Astrocyte (in vitro differentiated cells and primary cell): ENCODE measurements at regions not wholly inside any gene's neighbourhood (a gene's known extent, or its start where the extent isn't known, plus 50 kb on each side); places are given as distances from the start of the nearest gene placed in this dataset.

Experiments
- DNase-seq: peaks from one replicate; pipeline ENCODE4 v3.0.0-alpha.2; 2010; ENCODE audit warnings: low read depth
- FAIRE-seq: peaks from 2 replicates; lab custom pipeline; 2011; peaks lifted over from hg19 to GRCh38; lab: Jason Lieb, UNC
- H2AFZ ChIP-seq: 2 replicates; pipeline ENCODE4 v1.6.0; 2012; ENCODE audit warnings: low read depth, low read length, inconsistent platforms
- H3K27ac ChIP-seq: 2 replicates; pipeline ENCODE4 v1.5.1; 2011; ENCODE audit warnings: low read depth, low read length, inconsistent platforms
- H3K27me3 ChIP-seq: 2 replicates; pipeline ENCODE4 v1.6.0; 2011; ENCODE audit warnings: low read length, inconsistent platforms; ENCODE audit not compliant: insufficient read depth
- H3K36me3 ChIP-seq: 2 replicates; pipeline ENCODE4 v1.5.1; 2011; ENCODE audit warnings: low read length, inconsistent platforms; ENCODE audit not compliant: insufficient read depth
- H3K4me1 ChIP-seq: 2 replicates; pipeline ENCODE4 v1.5.1; 2011; ENCODE audit warnings: low read length, inconsistent platforms; ENCODE audit not compliant: insufficient read depth
- H3K4me2 ChIP-seq: 2 replicates; pipeline ENCODE4 v1.6.0; 2012; ENCODE audit warnings: low read length, inconsistent platforms
- H3K4me3 ChIP-seq: 2 replicates; pipeline ENCODE4 v1.5.1; 2011; ENCODE audit warnings: low read depth, mild to moderate bottlenecking, low read length, inconsistent platforms; ENCODE audit not compliant: insufficient read depth
- H3K79me2 ChIP-seq: 2 replicates; pipeline ENCODE4 v1.6.0; 2012; ENCODE audit warnings: mild to moderate bottlenecking, low read length, inconsistent platforms; ENCODE audit not compliant: insufficient read depth
- H3K9ac ChIP-seq: 2 replicates; pipeline ENCODE4 v1.6.0; 2012; ENCODE audit warnings: mild to moderate bottlenecking, low read length, inconsistent platforms
- H3K9me3 ChIP-seq: 2 replicates; pipeline ENCODE4 v1.5.1; 2012; ENCODE audit warnings: low read depth, mild to moderate bottlenecking, low read length, inconsistent platforms; ENCODE audit not compliant: insufficient read depth
- H4K20me1 ChIP-seq: 2 replicates; pipeline ENCODE4 v1.6.0; 2012; ENCODE audit warnings: low read length, inconsistent platforms; ENCODE audit not compliant: insufficient read depth
- H3K27ac Mint-ChIP-seq: one replicate; pipeline ENCODE4 v1.8.0; 2021; ENCODE audit warnings: mild to moderate bottlenecking, mixed read lengths; ENCODE audit not compliant: unreplicated experiment
- H3K27me3 Mint-ChIP-seq: one replicate; pipeline ENCODE4 v1.8.0; 2021; ENCODE audit warnings: low read depth, mixed read lengths; ENCODE audit not compliant: unreplicated experiment
- H3K36me3 Mint-ChIP-seq: one replicate; pipeline ENCODE4 v1.8.0; 2021; ENCODE audit warnings: low read depth, mixed read lengths; ENCODE audit not compliant: unreplicated experiment
- H3K4me1 Mint-ChIP-seq: one replicate; pipeline ENCODE4 v1.8.0; 2021; ENCODE audit warnings: low read depth, mixed read lengths; ENCODE audit not compliant: unreplicated experiment
- H3K4me3 Mint-ChIP-seq: one replicate; pipeline ENCODE4 v1.8.0; 2021; ENCODE audit warnings: mild to moderate bottlenecking, moderate library complexity, mixed read lengths; ENCODE audit not compliant: unreplicated experiment
- H3K9me3 Mint-ChIP-seq: one replicate; pipeline ENCODE4 v1.8.0; 2021; ENCODE audit warnings: mild to moderate bottlenecking, mixed read lengths; ENCODE audit not compliant: unreplicated experiment
- EZH2 ChIP-seq: IDR thresholded peaks from 2 replicates; pipeline ENCODE4 v1.6.1; 2012; ENCODE audit warnings: mild to moderate bottlenecking, low read length, inconsistent platforms; ENCODE audit not compliant: insufficient read depth
- TF ChIP-seq, protein P1 (sequence below): IDR thresholded peaks from 2 replicates; pipeline ENCODE4 v1.5.1; 2011; ENCODE audit warnings: low read depth, mild to moderate bottlenecking, inconsistent platforms, low read length, moderate library complexity; ENCODE audit not compliant: insufficient read depth

DNA sequence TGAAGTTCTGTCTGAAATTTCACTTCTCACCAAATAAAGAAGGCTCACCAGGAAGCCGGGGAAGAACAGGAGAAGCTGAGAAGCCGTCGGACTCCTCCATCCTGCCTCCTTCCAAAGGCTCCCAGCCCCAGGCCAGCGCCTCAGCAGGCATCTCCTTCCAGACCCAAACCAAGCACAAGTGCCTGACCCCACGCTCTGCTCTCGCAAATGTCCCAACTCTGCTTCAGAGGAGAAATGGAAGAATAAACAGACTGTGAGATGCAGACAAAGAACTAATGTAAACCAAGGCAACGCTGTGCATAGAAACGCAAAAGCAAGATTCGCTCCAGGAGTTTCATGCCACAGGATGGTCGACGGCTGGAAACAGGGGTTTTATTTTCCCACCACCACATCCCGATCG is 100.3 kb upstream of the EXOC2 start:
- Histone ChIP-seq H3K36me3 (no peaks in the 10 kb centered on the region), H3K79me2 (no peaks in the 10 kb centered on the region), H4K20me1 (no peaks in the 10 kb centered on the region), H3K27me3 (peaks cover 27% of the 10 kb centered on the region), H3K9me3 (no peaks in the 10 kb centered on the region), H3K4me1 (no peaks in the 10 kb centered on the region), H3K27ac (no peak overlapping the region), H3K4me3 (no peak overlapping the region), H3K4me2 (no peak overlapping the region), H3K9ac (no peak overlapping the region), H2AFZ (no peak overlapping the region)
- DNase-seq (no peak), FAIRE-seq (no peak)
- H3K27ac Mint-ChIP-seq, result no peak overlapping the region
- H3K9me3 Mint-ChIP-seq, result peaks cover 4% of the 10 kb centered on the region
- peaks cover 43% of the 10 kb centered on the region for H3K27me3 Mint-ChIP-seq
- TF ChIP-seq EZH2, result no peak
- TF ChIP-seq, protein P1, sequence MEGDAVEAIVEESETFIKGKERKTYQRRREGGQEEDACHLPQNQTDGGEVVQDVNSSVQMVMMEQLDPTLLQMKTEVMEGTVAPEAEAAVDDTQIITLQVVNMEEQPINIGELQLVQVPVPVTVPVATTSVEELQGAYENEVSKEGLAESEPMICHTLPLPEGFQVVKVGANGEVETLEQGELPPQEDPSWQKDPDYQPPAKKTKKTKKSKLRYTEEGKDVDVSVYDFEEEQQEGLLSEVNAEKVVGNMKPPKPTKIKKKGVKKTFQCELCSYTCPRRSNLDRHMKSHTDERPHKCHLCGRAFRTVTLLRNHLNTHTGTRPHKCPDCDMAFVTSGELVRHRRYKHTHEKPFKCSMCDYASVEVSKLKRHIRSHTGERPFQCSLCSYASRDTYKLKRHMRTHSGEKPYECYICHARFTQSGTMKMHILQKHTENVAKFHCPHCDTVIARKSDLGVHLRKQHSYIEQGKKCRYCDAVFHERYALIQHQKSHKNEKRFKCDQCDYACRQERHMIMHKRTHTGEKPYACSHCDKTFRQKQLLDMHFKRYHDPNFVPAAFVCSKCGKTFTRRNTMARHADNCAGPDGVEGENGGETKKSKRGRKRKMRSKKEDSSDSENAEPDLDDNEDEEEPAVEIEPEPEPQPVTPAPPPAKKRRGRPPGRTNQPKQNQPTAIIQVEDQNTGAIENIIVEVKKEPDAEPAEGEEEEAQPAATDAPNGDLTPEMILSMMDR, result no peak
- H3K4me3 Mint-ChIP-seq, result no peak overlapping the region
- H3K4me1 Mint-ChIP-seq, result no peaks in the 10 kb centered on the region
- no peaks in the 10 kb centered on the region for H3K36me3 Mint-ChIP-seq

DNA sequence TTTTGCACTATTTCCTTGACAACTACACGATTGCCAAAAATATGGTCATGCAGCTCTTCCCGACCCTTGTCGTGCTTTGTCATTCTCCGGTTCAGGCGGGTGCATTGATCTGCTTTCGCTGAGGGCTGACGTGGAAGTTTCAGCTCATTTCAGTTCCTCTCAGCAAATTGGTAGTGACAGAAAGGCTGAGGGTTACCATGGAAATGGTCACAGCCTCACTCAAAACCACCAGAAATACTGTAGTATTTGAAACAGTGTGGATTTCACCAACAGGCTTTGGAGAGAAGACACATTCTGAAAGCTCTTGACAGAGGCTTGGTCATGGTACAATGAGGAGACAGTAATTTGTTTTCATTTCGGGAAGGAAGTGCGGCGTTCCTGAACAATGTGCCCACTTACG is 99.7 kb upstream of the EXOC2 start:
- H4K20me1 ChIP-seq, result no peaks in the 10 kb centered on the region
- no peak overlapping the region for H3K4me3 ChIP-seq
- no peak for DNase-seq
- no peak overlapping the region for H3K27ac ChIP-seq
- Mint-ChIP-seq H3K27me3 (peaks cover 39% of the 10 kb centered on the region), H3K4me3 (no peak overlapping the region), H3K36me3 (no peaks in the 10 kb centered on the region), H3K4me1 (no peaks in the 10 kb centered on the region), H3K9me3 (peaks cover 4% of the 10 kb centered on the region), H3K27ac (no peak overlapping the region)
- no peak overlapping the region for H3K9ac ChIP-seq
- no peaks in the 10 kb centered on the region for H3K4me1 ChIP-seq
- no peak overlapping the region for H2AFZ ChIP-seq
- no peak overlapping the region for H3K4me2 ChIP-seq
- no peaks in the 10 kb centered on the region for H3K9me3 ChIP-seq
- TF ChIP-seq, protein P1, result no peak
- TF ChIP-seq EZH2, result no peak
- H3K79me2 ChIP-seq, result no peaks in the 10 kb centered on the region
- no peaks in the 10 kb centered on the region for H3K36me3 ChIP-seq
- peaks cover 27% of the 10 kb centered on the region for H3K27me3 ChIP-seq
- no peak for FAIRE-seq

DNA sequence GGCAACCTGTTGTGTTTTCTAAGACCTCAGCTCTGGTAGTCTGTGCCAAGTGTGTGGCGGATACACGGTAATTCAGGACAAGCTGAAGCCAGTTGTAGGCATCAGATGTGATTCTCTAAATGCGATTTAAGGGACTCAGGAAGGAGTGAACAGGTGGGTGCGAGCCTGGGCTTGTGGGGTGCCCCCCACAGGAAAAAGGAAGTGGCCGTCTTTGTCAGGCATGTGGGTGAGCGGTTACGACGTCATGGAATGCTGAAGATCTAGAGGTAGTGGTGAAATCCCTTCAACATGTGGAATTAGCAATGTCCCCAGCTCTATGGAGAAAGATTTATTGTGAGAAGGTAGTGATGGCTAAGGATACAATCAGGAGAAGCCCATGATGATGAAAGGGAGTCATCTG is 95.1 kb upstream of the EXOC2 start:
- H3K9me3 ChIP-seq, result no peaks in the 10 kb centered on the region
- no peak overlapping the region for H2AFZ ChIP-seq
- Mint-ChIP-seq H3K4me3 (no peak overlapping the region), H3K27me3 (peaks cover 8% of the 10 kb centered on the region), H3K27ac (no peak overlapping the region), H3K9me3 (peaks cover 4% of the 10 kb centered on the region), H3K4me1 (peaks cover 2% of the 10 kb centered on the region), H3K36me3 (no peaks in the 10 kb centered on the region)
- DNase-seq, result no peak
- H3K4me2 ChIP-seq, result no peak overlapping the region
- H3K9ac ChIP-seq, result no peak overlapping the region
- no peaks in the 10 kb centered on the region for H3K79me2 ChIP-seq
- no peaks in the 10 kb centered on the region for H3K36me3 ChIP-seq
- FAIRE-seq, result no peak
- no peak overlapping the region for H3K4me3 ChIP-seq
- no peak overlapping the region for H3K27ac ChIP-seq
- no peaks in the 10 kb centered on the region for H3K4me1 ChIP-seq
- H4K20me1 ChIP-seq, result no peaks in the 10 kb centered on the region
- peaks cover 2% of the 10 kb centered on the region for H3K27me3 ChIP-seq
- no peak for TF ChIP-seq EZH2
- TF ChIP-seq, protein P1, result no peak
